Loucy (cell line): ENCODE measurements at regions not wholly inside any gene's neighbourhood (a gene's known extent, or its start where the extent isn't known, plus 50 kb on each side); places are given as distances from the start of the nearest gene placed in this dataset.

Source experiments
- EZH2phosphoT487 ChIP-seq: fragments of 200-600 bp; IDR thresholded peaks from 2 replicates; pipeline ENCODE4 v1.6.1; 2018; ENCODE audit warnings: antibody characterized with exemption, mild to moderate bottlenecking, moderate library complexity, borderline replicate concordance
- TF ChIP-seq, protein P1 (sequence below): fragments of 200-600 bp; sonication (generic); conservative IDR thresholded peaks from 2 replicates; pipeline ENCODE4 v1.5.1; 2014; ENCODE audit warnings: mild to moderate bottlenecking, antibody characterized with exemption, low read length

DNA sequence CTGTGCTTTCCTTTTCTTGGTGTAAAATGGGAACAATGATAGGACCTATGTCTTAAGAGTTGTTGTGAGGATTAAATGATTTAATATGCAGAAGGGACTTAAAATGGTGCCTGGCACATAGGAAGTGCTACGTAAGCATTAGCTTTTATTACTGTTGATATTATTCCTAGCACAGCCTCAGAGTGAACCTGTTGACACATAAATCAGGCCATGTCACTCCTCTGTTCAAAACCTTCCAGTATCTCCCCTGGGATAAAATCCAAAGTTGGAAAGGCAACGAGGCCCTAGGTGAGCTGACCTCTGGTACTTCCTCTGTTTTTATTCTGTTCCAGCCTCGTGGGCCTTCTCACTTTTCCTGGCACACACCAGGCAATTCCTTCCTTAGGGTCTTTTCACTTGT lies 108.8 kb upstream of the CADM1 start:
- TF ChIP-seq, protein P1, sequence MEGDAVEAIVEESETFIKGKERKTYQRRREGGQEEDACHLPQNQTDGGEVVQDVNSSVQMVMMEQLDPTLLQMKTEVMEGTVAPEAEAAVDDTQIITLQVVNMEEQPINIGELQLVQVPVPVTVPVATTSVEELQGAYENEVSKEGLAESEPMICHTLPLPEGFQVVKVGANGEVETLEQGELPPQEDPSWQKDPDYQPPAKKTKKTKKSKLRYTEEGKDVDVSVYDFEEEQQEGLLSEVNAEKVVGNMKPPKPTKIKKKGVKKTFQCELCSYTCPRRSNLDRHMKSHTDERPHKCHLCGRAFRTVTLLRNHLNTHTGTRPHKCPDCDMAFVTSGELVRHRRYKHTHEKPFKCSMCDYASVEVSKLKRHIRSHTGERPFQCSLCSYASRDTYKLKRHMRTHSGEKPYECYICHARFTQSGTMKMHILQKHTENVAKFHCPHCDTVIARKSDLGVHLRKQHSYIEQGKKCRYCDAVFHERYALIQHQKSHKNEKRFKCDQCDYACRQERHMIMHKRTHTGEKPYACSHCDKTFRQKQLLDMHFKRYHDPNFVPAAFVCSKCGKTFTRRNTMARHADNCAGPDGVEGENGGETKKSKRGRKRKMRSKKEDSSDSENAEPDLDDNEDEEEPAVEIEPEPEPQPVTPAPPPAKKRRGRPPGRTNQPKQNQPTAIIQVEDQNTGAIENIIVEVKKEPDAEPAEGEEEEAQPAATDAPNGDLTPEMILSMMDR = no peak
- no peak for TF ChIP-seq EZH2phosphoT487
